Lower lobe of right lung (tissue), 2 donors: ENCODE measurements at regions not wholly inside any gene's neighbourhood (a gene's known extent, or its start where the extent isn't known, plus 50 kb on each side); places are given as distances from the start of the nearest gene placed in this dataset.

Experiments used
- ATAC-seq, 2 donors: fragments of 200-7000 bp; cut with Tn5 transposase; one replicate each; pipeline ENCODE4 v1.9.1; 2020 to 2022; ENCODE audit warnings: mild to moderate bottlenecking in 2 of 2, moderate library complexity in 2 of 2
- DNase-seq: peaks from one replicate; pipeline ENCODE4 v3.0.0-alpha.2; 2020
- H3K27ac ChIP-seq: fragments of 200-600 bp; one replicate; pipeline ENCODE4 v1.8.0; 2022
- H3K27me3 ChIP-seq: fragments of 200-600 bp; one replicate; pipeline ENCODE4 v1.8.0; 2022; ENCODE audit warnings: low read depth
- H3K36me3 ChIP-seq: fragments of 200-600 bp; one replicate; pipeline ENCODE4 v1.8.0; 2022; ENCODE audit warnings: mild to moderate bottlenecking
- H3K4me1 ChIP-seq: fragments of 200-600 bp; one replicate; pipeline ENCODE4 v1.8.0; 2022
- H3K4me3 ChIP-seq: fragments of 200-600 bp; one replicate; pipeline ENCODE4 v1.8.0; 2022; ENCODE audit warnings: mild to moderate bottlenecking
- H3K9me3 ChIP-seq: fragments of 200-600 bp; one replicate; pipeline ENCODE4 v1.8.0; 2022
- CTCF ChIP-seq: fragments of 200-600 bp; IDR thresholded peaks from one replicate; pipeline ENCODE4 v1.8.0; 2022; ENCODE audit warnings: antibody characterized with exemption, mild to moderate bottlenecking
- intact Hi-C: fragments of 100-400 bp; cut with DNase I; formaldehyde crosslinking; loops from one replicate; pipeline ENCODE4 v1.11.0; 2022
- donor health status: DM: no; HTN: yes; CAD: no; lungs with severe emphysema.

DNA sequence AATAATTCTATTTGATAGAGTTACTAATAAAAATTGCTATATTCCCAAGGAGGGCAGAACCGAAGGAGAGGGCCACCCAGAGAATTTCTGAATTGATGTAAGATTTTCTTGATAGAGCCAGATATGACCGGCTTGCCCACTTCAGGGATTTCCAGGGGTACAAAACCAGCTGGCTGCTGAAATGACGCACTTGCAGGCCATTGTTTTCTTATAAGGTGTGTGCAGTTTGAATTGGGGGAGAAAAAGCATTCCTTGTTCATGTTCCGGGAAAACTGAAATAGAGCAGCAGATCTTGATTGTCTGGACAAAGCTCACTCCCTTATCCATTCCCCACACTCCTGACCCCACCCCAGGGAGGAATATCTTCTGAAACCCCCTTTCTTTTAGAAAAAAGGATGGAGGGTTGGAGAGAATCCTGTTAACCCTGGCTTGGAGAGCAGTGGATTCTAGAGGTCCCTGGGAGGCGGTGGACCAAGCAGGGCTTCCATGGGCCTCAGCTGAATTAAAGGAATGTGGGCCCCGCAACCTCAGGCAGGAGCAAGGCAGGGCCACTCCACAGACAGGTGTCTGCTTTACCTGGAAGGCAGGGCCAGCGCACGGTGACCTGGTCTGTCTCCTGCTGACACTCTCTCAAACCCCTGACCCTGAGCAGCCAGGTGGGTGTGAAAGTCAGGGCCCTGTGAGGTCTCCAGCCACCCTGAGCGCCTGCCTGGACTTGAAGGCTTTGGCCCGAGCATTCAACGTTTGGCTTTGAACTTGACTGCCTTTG lies 96.4 kb downstream of the TMEM170B start:
- H3K27ac ChIP-seq, result no peak overlapping the region
- intact Hi-C loops, result no loop called here
- ATAC-seq (no peak), DNase-seq (no peak)
- no peak overlapping the region for H3K4me3 ChIP-seq
- TF ChIP-seq CTCF, result no peak
- H3K27me3 ChIP-seq, result no peaks in the 10 kb centered on the region
- no peaks in the 10 kb centered on the region for H3K9me3 ChIP-seq
- H3K4me1 ChIP-seq, result peaks cover 23% of the 10 kb centered on the region
- H3K36me3 ChIP-seq, result no peaks in the 10 kb centered on the region

- intact Hi-C loops, result no loop called here
- no peak for TF ChIP-seq CTCF
- peaks cover 23% of the 10 kb centered on the region for H3K4me1 ChIP-seq
- H3K9me3 ChIP-seq, result no peaks in the 10 kb centered on the region
- H3K27me3 ChIP-seq, result no peaks in the 10 kb centered on the region
- no peak overlapping the region for H3K27ac ChIP-seq
- H3K4me3 ChIP-seq, result no peak overlapping the region
- no peak for DNase-seq
- no peaks in the 10 kb centered on the region for H3K36me3 ChIP-seq
- ATAC-seq, result no peak
Observed at GRCh38 chr6:11634948-11635347, 97.4 kb downstream of the TMEM170B start.

DNA sequence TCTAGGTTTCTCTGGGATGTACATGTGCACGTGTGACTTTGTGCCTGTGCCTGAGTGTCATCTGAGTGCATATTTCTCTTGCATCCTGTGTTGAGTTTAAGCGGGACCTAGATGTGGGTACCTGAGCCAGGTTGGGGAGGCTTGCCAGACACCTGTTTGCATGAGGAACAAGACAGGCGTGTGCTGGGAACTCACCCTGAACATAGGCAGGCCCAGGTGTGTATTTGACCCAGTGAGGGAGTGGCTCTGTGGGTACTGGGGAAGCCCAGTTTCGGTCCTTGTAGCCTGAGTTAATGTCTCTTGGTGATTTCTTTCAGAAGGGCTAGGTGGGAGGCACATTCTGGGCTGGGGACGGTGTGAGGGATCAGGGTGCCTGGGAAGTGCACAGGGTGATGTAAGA lies 98.6 kb downstream of the TMEM170B start:
- no peak for ATAC-seq
- no peak overlapping the region for H3K4me3 ChIP-seq
- no peaks in the 10 kb centered on the region for H3K9me3 ChIP-seq
- no peak for DNase-seq
- peaks cover 14% of the 10 kb centered on the region for H3K4me1 ChIP-seq
- no peak overlapping the region for H3K27ac ChIP-seq
- no peaks in the 10 kb centered on the region for H3K27me3 ChIP-seq
- intact Hi-C loops, result no loop called here
- no peak for TF ChIP-seq CTCF
- H3K36me3 ChIP-seq, result no peaks in the 10 kb centered on the region

GRCh38 chr6:11637266-11637665 lies 99.7 kb downstream of the TMEM170B start:
- intact Hi-C loops, result no loop called here
- H3K36me3 ChIP-seq, result no peaks in the 10 kb centered on the region

GRCh38 chr6:11639376-11640235 lies 102.1 kb downstream of the TMEM170B start:
- ATAC-seq, result no peak
- TF ChIP-seq CTCF, result no peak
- intact Hi-C loops, result no loop called here
- Histone ChIP-seq H3K9me3 (no peaks in the 10 kb centered on the region), H3K27me3 (no peaks in the 10 kb centered on the region), H3K27ac (no peak overlapping the region), H3K36me3 (no peaks in the 10 kb centered on the region), H3K4me1 (no peaks in the 10 kb centered on the region), H3K4me3 (no peak overlapping the region)
- no peak for DNase-seq

More at GRCh38 chr6:11637266-11637665, 99.7 kb downstream of the TMEM170B start:
- ATAC-seq (peak in 1 of 2 donors; percentile 23), DNase-seq (no peak)
- no peak overlapping the region for H3K27ac ChIP-seq
- TF ChIP-seq CTCF, result no peak
- H3K9me3 ChIP-seq, result no peaks in the 10 kb centered on the region
- H3K4me3 ChIP-seq, result no peak overlapping the region
- no peaks in the 10 kb centered on the region for H3K27me3 ChIP-seq
- peaks cover 6% of the 10 kb centered on the region for H3K4me1 ChIP-seq
